AG10803 (cell line): ENCODE measurements at regions not wholly inside any gene's neighbourhood (a gene's known extent, or its start where the extent isn't known, plus 50 kb on each side); places are given as distances from the start of the nearest gene placed in this dataset.

Experiments used
- DNase-seq: peaks from one replicate; pipeline ENCODE4 v3.0.0; 2010; ENCODE audit warnings: low read depth
- H3K4me3 ChIP-seq: 2 replicates; pipeline ENCODE4 v1.5.1; 2011; ENCODE audit warnings: mild to moderate bottlenecking, low read length, control low read depth
- TF ChIP-seq, protein P1 (sequence below): conservative IDR thresholded peaks from 2 replicates; pipeline ENCODE4 v1.5.1; 2011; ENCODE audit warnings: mild to moderate bottlenecking, low read length, control low read depth, inconsistent platforms

- peak; percentile 48 for DNase-seq
- TF ChIP-seq, protein P1, sequence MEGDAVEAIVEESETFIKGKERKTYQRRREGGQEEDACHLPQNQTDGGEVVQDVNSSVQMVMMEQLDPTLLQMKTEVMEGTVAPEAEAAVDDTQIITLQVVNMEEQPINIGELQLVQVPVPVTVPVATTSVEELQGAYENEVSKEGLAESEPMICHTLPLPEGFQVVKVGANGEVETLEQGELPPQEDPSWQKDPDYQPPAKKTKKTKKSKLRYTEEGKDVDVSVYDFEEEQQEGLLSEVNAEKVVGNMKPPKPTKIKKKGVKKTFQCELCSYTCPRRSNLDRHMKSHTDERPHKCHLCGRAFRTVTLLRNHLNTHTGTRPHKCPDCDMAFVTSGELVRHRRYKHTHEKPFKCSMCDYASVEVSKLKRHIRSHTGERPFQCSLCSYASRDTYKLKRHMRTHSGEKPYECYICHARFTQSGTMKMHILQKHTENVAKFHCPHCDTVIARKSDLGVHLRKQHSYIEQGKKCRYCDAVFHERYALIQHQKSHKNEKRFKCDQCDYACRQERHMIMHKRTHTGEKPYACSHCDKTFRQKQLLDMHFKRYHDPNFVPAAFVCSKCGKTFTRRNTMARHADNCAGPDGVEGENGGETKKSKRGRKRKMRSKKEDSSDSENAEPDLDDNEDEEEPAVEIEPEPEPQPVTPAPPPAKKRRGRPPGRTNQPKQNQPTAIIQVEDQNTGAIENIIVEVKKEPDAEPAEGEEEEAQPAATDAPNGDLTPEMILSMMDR, result no peak
- H3K4me3 ChIP-seq, result no peak overlapping the region
These were observed 259.9 kb downstream of the SKIDA1 start for GRCh38 chr10:21265622-21266021.

GRCh38 chr10:21264271-21264670 lies 261.2 kb downstream of the SKIDA1 start:
- DNase-seq, result no peak
- H3K4me3 ChIP-seq, result no peak overlapping the region
- TF ChIP-seq, protein P1, result no peak

DNA sequence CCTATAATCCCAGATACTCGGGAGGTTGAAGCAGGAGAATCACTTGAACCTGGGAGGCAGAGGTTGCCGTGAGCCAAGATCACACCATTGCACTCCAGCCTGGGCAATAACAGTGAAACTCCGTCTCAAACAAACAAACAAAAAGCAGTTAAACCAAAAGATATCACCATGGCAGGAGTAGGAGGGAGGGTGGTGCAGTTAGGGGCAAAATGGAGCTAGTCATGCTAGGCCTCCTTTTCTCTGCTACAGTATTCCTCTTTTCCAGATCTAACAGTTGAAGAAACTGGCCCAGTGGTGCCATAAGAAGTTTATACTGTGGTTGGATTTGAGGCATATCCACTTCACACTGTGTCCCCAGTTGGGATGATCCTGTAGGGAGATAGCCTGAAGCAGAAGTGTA lies 261.6 kb downstream of the SKIDA1 start:
- TF ChIP-seq, protein P1, result no peak
- no peak for DNase-seq
- H3K4me3 ChIP-seq, result no peak overlapping the region

- H3K4me3 ChIP-seq, result no peak overlapping the region
- no peak for DNase-seq
- TF ChIP-seq, protein P1, result no peak
These were observed 262.1 kb downstream of the SKIDA1 start for GRCh38 chr10:21263263-21263803.

DNA sequence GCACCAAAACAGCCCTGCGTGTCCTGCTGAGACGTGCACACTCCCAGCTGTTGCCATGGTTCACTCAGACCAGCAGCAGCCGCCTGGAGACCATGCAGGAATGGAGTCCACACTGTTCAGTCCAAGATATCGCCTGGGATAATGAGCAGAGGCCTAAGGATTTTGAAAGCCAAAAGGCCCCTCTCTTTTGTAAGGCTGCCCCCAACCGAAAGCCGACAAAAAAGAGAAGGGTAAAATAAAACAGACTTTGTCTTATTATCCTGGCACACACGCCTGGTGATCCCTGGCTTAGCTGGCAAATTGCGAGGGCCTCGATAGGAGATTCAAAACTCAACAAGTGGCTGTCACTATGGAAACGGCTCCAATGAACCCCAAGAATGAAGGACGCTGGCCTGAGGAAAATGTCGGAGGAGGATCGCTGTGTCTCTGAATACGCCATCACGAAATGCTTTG lies 263.6 kb downstream of the SKIDA1 start:
- H3K4me3 ChIP-seq, result no peak overlapping the region
- TF ChIP-seq, protein P1, result no peak
- no peak for DNase-seq

DNA sequence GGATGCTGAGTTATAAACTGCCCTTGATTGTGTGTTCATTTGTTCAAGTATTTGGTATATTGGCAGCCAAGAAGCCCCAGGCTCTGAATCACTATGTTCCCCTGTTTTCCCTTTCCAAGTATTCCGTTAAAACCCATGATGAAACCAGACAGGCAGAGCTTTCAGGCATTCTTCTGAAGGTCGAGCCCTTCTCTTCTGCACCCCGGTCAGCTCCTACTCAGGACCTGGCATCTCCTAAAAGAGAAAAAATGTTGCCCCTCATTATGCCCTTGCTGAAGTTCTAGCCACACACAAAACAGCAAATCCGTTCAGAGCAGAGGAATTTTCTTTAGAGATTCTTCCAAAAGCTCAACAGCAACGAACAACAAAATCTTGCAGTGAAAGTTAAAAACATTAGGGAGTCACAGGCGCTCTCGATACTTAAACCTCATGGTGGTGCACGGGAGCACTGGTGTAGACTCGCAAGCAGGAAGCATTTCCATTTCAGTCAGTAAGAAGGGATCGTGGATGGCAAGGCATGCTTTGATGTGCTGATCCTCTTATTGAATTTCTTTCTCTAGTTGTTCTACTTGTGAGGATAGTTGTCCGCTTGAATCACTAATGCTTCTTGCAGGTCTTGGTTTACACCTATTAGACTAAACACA lies 264.9 kb downstream of the SKIDA1 start:
- peak; percentile 47 for DNase-seq
- TF ChIP-seq, protein P1, result peak; percentile 31
- H3K4me3 ChIP-seq, result 0 out of 2 replicates have a peak overlapping the region, but pooled peaks have one; percentile 5

DNA sequence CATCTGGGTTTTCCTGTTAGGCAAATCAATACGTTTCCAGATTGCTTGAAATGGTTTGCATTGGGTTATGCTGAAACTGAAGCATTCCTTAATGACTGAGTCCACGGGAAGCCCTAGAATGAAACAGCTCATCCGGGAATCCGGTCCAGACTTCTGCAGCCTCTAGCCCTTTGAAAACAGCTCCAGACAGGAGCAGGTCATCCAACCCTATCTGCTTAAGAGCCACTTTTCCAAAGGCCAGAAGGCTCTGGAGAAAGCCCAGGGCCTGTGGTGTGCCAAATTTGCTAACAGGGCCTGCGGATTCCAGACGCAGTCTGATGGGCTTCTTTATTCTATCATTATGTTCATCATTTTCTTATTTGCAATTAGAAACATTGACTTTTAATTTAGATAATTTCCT lies 265.4 kb downstream of the SKIDA1 start:
- DNase-seq, result peak; percentile 31
- TF ChIP-seq, protein P1, result no peak
- no peak overlapping the region for H3K4me3 ChIP-seq
